SH-SY5Y (cell line): ENCODE measurements at regions not wholly inside any gene's neighbourhood (a gene's known extent, or its start where the extent isn't known, plus 50 kb on each side); places are given as distances from the start of the nearest gene placed in this dataset.

ENCODE experiments used
- GATA2 ChIP-seq: IDR thresholded peaks from 2 replicates; pipeline ENCODE4 v1.6.1; 2011; ENCODE audit warnings: mild to moderate bottlenecking, low read depth, low read length
- GATA3 ChIP-seq: IDR thresholded peaks from 2 replicates; pipeline ENCODE4 v1.6.1; 2011; ENCODE audit warnings: low read depth, mild to moderate bottlenecking, low read length, moderate library complexity

- TF ChIP-seq GATA2 (no peak), GATA3 (no peak)
Observed at GRCh38 chr12:118650586-118650960, 274.2 kb downstream of the SUDS3 start.
